T-helper 1 cell treated with Interleukin-12 subunit alpha and Interleukin-12 subunit beta and Interleukin-4 antibody, amounts not matched to agents 30 ng/mL and 1 ng/mL, for 36 hours (primary cell): ENCODE measurements at regions not wholly inside any gene's neighbourhood (a gene's known extent, or its start where the extent isn't known, plus 50 kb on each side); places are given as distances from the start of the nearest gene placed in this dataset.

Experiments
- intact Hi-C: fragments of 100-400 bp; cut with micrococcal nuclease; formaldehyde crosslinking; loops from one replicate; pipeline ENCODE4 v1.15.1; 2024

DNA sequence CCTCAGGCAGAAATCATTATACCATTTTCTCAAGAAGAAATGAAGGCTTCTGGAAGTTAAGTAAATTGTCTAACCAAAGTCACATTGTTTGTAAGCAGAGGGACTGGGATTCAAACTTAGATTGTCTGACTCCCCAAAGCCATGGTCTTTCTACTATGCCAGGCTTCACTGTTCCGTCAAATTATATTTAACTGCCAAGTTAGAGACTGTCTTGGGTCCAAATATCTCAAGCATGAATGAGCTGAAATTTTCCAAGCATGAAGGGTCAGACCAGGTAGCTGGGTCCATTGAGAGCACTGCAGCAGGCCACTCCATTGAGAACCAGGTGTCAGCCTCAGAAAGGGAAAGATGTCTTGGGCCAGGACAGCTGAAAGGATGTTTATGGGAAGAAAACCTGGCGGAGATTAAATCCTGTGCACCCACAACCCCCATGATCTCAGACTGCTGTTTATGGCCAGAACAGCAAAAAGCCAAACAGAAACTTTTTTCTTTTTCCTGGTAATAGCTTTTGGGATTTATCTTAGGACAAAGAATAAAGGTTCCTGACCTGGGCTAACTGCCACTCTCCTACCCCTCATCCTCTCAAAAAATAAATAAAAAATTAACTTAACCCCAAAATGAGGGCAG is 612.3 kb downstream of the INSC start:
- intact Hi-C loops: no loop called here

DNA sequence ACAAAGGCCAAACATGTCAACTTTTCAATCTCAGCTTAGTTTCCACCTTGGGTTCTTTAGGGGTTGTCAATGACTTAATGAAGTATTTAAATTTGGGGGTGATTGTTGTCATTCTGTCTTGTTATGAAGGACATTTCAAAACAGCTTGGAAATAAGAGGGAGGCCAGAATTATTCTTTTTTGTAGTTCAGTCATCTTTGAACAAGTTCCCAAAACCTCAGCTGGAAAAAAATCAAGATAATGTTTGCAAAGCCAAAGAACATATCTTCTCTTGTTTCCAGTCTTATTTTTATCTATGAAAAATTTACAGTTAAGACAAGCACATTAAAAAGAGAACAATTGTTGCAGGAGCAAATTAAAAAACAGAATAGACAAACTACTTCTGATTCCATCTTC is 612.8 kb downstream of the INSC start:
- intact Hi-C loops: no loop called here

DNA sequence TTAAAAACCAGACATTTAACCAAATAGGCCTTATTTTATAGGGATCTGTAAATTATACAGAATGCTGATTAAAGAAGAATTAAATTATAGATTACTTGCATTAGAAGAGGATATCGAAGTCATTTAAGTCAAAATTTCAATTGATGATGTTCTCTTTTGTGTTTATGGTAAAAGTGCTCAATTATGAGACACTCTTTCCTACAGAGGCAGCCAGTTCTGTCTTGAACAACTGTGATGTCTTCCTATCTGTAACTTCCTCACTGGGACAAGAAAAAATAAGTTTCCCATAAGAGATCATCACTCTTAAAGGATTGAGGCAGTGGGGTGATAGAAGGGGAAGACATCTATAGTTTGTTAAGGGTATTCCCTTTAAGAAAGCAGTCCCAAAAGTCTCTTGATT is 613.5 kb downstream of the INSC start:
- intact Hi-C loops: no loop called here

DNA sequence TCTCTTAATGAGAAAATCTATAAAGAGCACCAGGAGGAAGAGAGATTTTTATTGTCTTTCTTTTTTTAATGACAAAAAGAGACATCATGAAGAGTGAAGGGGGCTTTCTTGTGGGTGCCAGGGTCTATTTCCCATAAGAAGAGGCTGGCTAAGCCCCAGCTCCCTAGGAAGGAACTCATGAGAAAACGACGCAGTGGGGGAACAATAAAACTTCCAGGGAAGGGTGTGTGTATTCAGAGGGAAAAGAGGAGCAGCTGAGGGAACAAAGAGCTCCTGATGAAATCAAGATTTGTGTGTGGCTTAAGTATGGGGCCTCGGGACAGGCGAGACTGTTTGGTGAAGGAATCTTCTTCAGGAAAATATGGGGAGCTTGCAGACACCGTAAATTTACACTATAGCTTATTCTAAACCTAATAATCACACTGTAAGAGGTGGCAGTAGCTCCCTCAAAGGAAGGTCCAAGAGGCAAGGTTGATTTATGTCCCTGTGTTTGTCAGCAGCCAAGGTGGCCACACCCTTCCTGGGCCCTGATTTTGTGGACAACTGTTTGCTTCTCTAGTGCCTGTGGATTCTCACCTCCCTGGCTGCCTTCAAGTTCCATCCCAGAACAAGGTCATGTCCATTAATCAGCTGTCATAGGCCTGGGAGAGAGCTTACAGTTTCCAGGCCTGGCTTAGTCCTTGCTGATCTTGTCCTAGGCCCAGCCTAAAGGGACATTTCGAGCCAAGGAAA is 615.7 kb downstream of the INSC start:
- intact Hi-C loops: no loop called here

DNA sequence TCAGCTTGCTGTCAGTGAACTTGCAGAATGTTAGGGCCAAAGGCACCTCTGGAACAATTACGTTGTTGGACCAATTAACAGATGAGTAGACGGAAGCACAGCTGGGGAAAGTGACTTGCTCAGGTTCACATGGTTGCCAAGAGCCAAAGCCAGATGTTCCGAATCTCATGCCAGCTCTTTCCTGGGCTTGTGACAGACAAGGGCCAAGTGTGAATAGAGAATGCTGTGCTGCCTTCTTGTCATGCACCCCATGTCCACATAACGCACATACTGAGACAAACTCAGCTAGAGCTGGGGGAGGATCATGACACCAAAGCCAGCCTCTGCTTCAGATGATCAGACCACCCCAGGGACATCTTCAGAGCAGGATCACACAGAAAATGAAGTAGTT is 616.3 kb downstream of the INSC start:
- intact Hi-C loops: no loop called here

DNA sequence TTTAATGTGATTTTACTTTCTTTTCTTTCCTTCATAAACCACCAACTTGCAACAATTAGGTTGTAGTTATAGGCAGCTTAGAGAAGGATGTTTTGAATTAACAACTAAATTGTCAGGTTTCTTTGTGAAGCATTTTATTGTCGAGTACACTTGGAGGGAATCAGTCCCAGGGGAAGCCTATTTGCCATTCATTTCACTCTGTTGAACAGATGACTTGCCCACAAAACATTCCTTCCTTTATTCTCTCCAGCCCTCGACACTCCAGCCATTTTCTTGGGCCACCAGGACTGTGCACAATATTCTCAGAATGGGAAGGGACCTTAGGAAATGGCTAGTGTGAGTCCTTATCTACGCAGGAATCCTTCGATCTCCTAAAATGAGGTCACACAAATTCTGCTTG is 620.6 kb downstream of the SOX6 start:
- intact Hi-C loops: no loop called here

DNA sequence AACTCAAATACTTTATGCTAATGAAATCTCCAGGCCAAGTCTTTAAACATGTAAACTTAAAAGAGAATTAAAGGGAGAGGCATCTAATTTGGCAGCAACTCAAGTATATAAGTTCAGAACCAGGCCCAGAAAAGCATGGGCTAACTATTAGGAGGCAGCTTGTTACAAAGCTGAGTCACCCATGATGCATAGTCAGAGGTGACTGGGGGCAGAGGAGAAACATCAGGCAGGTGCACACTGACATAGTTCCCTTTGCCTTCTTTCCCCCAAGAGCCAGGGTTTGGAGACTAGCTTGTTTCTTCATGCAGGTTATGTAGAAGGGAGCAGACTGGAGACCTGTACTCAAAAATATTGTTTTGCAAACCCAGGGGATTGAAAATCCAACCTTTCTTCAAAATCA is 619.0 kb downstream of the SOX6 start:
- intact Hi-C loops: no loop called here

DNA sequence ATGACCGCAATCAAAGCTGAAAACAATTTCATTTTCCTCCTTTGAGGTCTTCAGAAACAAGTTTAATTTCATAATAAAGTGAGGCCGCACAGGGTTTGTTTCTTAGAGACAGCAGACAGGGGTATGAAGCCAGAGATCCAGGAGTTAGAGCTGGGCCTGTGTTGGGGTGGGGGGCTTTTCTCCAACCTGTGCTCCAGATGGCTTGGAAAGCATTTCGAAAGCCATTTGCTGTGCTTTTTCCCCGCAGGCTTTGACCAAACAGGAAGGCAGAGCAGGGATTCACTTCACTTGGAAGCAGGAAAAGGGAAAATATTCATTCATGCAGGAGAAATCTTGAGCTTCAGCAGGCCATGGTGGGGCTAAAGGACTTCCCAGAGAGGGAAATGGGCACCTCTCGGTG is 617.4 kb downstream of the SOX6 start:
- intact Hi-C loops: no loop called here

DNA sequence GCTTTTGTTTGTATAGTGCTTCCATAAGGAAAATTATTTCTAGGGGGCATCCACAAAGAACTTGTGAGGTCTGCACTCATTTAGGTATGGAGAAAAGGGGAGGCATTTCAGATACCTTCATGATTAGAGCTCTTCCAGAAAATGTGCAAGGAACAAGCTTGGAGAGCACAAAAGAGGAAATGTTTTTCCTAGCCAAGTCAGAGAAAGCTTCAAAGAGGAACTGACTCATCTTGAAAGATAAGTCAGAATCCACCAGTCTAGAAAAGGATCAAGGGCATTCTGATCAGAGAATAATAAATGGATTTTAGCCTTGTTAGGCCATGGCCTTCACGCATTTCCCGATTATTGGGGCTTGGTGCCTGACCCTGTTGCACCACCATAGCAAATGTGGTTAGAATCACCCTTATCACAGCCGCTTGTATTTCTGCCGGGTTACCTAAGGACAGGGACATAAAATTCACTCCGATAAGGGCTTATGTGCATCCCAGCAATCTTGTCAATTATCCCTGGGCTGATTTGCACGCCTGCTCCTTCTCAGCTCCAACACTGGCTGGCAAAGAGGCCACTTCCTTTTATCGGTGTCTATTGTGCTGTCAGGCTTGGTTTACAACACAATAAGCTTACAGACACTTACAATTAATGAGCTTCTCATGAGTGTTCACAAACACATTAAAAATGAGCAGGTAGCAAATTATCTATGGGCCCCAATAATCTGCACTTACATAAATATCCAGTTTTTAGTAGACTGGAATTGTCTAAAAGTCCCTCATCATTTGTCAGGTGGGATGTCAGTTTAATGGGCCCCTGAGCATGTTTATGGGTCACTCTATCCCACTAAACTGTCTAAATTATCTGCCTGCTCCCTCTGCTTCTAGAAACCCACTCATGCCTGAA is 613.5 kb downstream of the SOX6 start:
- intact Hi-C loops: no loop called here

DNA sequence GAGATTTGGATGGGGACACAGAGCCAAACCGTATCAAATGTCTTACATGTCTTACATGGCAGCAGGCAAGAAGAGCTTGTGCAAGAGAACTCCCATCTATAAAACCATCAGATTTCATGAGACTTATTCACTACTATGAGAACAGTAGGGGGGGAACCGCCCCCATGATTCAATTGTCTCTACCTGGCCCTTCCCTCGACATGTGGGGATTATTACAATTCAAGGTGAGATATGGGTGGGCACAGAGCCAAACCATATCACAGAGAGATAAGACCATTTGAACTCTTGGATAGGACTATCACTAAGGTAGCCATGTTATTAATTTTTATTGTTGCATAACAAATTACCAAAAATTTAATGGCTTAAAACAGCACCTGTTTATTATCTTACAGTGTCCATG is 611.7 kb downstream of the SOX6 start:
- intact Hi-C loops: no loop called here

DNA sequence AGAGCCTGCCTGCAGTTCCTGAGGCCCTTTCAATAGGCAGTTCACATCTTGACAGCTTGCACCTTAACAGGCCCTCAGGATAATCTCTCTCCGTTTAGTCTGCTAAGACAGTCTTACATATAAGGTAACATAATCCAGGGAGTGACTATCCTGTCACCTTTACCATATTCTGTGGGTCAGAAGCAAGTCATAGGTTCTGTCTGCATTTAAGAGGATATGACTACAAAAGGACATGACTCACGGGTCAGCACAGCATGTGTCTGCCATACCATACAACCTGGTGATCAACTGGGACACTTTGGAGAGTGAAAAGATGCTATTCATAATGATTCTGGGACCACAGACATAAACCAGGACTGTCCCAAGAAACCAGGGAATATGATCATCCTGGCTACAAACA is 611.1 kb downstream of the SOX6 start:
- intact Hi-C loops: no loop called here

DNA sequence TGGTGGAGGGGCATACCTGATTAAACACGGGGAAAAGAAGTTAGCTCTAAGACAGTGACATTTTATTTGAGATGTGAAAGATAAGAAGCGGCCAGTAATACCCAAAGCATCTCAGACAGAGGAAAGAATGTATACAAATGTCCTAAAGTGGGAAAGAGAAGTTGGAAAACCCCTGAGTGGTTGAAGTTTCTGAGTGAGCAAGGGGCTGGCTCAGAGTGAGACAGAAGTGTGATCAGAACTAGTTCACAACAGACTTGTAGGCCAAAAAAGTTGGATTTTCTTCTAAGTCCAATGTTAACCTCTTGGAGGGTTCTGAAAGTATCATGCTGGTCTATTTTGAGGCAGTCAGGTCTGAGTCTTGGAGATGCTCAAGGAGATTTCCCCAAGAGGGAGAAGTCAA is 608.7 kb downstream of the SOX6 start:
- intact Hi-C loops: no loop called here

DNA sequence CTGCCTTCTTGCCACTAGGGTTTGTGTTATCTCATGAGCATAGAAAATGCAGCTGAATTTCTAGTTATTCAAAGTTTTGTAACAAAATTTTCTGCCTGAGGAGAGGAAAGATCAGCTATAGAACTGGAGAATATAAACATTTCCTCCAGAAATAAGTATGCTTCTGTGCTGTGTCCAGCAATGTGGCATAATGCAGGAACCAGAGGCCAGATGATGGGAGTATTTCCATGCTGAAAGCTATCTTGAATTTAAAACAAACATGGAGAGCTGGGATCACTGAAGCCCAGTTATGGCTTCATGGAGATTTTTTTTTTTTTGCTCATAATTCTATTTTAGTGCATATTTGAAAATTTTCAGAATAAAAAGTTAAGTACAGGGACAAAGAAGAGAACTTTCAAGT is 608.2 kb downstream of the SOX6 start:
- intact Hi-C loops: no loop called here

DNA sequence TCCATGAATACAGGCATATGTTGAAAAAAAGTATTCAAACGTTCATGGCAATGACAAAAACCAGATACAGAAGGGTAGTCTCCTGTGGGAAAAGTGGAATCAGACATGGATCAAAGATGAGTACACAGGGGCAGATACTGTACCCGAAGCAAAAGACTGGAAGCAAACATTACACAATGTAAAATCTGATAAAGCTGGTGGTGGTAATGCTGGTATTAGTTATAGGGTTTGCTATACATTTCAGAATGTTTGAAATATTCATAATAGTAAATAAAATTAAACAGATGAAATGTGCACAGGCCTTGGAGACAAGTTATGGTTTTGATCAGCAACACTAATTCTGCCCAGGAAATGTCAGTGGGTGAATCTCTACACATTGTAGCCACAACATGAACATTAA is 607.6 kb downstream of the SOX6 start:
- intact Hi-C loops: no loop called here

DNA sequence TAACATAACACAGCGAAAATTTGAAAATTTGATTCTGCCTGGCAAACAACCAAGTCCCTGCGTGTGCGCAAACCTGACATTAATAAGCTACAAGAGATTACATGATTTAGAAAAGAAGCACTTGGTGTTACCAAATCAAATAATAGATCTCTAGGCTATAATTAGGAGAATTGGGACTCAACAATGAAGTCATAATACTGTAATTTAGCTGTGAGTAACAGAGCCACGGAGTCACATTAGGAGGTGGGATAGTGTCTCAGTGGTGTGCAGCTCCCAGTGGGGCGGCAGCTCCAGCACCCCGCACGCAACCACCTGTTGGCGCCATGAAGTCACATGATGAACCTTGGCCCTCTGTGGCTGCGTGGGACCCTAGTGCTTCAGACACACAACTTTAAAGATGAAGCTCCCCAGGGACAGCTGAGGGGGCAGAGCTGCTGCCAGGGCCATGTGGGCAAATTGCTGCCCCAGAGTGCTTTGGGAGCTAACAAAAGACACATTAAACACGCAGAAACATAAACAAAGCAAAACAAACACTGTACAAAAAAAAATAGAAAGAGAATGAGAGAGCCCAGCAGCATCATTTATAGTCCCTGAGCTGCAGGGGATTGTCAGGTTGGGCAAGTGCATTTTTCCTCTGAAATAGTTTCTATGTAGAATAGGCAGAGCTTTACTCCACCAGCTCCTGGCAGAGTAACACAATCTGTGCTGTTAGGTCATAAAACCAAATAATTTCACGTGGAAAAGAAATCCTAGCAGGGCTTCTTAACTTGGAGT is 605.6 kb downstream of the SOX6 start:
- intact Hi-C loops: no loop called here

DNA sequence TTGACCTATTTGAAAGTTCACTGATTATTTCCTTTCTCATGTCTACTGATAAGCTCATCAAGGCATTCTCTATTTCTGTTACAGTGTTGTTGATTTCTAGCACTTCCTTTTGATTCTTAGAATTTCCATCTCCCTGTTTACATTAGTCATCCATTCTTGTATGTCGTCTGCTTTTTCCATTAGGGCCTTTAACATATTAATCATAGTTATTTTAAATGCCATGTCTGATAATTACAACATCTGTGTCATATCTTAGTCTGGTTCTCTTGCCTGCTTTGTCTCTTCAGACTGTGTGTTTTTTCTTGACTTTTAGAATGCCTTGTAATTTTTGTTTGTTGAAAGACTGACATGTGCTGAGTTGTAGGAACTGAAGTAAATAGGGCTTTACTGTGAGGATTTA is 602.1 kb downstream of the SOX6 start:
- intact Hi-C loops: no loop called here

DNA sequence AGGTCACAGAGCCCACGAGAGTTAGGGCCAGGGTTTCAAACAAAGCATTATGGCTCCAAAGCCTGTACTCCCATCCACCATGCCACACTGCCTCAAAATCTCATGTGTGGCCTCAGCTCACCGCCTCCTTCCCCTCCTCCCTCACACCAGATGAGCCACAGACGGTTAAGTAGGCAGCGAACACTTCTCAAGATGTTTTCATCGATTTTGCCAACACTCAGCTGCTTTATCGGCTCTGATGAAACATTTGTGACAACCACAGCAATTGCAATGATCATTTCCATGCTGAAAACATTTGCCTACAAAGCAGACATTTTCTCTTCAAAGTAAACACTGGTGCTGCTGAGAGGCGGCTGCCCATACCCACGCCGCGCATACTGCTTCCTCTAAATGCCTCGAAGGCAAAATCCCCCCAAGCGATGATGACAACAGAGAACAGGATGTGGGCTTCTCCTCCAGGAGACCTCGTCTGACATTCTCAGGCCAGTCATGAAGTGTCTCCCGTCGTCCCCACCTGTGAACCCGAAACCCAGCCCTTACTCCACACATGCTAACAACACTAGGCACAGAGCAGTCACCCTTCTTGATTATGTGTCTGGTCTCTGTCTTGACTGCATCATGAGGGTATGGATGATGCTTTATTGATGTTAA is 599.2 kb downstream of the SOX6 start:
- intact Hi-C loops: no loop called here

DNA sequence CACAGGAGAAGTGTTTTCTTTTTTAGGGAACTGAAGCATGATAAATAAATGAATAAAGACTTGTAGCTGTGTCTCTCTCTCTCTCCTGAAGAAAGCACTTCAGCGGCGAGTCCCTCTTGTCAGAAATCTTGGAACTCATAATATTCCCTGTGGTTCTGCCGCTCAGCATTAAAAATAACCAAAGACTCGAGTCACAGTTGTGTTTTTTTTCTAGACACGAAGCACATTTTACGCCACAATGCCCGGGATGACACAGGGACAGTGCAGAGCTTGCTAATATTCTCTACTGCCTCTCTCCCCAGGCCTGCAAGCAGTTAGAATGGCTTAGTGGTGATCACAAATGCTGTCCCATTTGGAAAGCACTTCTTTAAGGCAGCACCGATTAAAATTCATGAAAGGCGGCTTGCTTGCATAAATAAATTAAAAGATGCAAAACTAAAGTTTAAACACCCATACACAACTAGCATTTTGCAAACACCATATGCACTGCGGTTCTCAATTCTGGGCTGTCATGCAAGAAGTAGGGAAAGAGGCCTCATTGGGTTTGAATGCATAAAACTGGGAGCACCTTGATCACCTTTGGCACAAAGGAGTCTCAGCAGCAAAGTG is 597.4 kb downstream of the SOX6 start:
- intact Hi-C loops: no loop called here

DNA sequence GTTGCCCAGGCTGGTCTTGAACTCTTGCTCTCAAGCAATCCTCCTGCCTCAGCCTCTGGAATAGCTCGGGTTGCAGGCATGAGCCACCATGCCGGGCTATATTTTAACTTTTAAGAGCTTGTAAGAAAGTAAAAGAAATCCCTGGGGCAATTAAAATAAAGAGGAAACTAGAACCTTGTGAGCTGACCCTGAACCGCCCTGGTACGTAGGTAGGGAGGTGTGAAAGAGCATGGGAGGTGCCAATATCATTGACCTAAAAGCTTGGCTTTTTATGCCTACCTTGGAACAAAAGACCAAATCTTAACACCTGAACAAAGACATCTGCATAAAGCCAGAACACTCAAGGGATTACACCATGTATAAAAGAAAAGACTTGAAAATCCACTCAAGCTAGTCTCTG is 595.1 kb downstream of the SOX6 start:
- intact Hi-C loops: no loop called here

DNA sequence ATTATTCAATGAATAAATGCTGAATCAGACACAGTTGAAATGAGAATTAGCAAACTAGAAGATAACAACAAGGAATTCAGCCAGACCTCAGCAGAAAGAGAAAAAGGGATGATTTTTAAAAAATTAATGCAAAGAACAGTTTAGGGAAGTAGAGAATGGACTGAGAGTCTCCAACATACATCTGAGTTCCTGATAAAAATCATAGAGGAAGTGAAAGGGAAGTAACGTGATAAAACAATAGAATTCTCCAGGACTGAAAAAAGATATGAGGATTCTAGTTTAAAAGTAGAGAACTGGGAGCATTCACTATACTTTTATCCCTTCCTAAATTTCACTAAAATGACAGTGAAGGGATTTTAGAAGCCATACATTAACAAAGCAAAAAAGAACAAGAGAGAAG is 592.0 kb downstream of the SOX6 start:
- intact Hi-C loops: no loop called here

DNA sequence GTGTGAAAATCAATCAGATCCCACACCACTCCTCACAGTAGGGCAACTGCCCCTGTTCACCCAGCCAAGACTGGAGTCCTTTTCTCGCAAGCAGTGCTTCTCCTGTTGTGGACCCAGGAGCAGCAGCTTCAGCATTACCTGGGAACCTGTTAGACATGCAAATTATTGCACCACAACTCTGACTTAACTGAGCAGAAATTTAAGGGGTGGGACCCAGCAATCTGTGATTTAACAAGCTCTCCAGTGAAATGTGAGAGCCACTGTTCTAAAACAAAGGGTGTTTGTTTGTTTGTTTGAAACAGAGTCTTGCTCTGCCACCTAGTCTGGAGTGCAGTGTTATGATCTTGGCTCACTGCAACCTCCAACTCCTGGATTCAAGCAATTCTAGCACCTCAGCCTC is 591.4 kb downstream of the SOX6 start:
- intact Hi-C loops: no loop called here
